ENCODE measurements at regions not wholly inside any gene's neighbourhood (a gene's known extent, or its start where the extent isn't known, plus 50 kb on each side); places are given as distances from the start of the nearest gene placed in this dataset.

DNA sequence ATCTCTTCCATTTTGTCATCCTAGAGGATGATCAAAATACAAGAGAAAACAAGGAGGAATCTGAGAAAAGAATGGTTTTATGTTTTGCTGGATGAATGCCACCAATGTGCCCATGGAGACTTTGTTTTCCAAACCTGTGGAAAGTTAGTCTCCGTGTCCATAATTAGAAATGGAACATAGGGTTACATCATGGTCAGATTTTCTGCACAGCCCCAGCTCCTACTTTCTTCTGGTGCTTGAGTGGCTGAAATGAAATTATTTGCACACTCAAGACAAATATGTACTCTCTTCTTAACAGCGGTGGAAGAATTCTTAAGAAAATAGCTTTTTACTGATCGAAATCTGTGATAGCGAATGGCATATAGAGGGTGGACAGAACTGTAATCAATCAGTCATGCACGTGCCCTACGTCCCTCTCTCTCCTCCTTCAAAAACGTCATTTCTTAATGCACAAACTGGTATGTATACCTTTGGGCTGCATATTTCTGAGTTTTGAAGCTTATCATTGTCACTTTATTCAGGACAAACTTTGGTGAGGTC lies 825.2 kb downstream of the AACS start:
- no peak for DNase-seq (ENCODE audit: low read depth)

DNA sequence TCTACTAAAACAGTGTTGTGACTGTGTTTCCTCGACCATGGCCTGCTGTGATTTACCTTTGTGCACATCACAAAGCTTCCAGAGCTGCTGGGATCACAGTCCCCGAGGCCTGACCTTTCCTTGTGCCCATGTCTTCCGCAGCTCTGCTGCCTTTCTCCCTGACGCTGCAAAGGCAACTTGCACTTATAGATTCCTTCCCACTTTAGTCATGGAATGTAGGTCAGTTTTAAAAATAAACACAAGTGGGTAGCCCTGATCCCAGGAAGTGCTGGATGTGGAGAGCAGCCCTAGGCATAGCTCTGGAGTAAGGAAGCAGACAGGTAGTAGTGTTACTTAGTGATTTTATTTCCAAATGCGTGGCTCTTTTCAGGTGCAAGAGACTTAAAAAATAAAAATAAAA lies 825.7 kb downstream of the AACS start:
- no peak for DNase-seq (ENCODE audit: low read depth)

DNA sequence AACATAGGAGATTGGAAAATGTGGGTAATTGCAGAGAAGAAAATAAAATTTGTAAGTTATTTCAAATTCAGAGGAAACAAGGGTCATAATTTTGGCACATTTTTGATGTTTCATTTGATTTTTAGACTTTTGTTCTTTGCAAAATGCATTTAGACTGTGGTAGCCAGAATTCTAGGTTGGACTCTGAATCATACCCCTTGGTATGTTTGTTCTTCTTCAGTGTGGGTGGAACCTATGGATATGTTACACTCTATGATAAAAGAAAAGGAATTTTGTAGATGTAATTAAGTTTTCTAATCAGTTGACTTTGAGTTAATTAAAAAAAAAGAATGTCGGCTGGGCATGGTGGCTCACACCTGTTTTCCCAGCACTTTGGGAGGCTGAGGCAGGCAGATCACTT lies 827.0 kb downstream of the AACS start:
- no peak for DNase-seq (ENCODE audit: low read depth)

DNA sequence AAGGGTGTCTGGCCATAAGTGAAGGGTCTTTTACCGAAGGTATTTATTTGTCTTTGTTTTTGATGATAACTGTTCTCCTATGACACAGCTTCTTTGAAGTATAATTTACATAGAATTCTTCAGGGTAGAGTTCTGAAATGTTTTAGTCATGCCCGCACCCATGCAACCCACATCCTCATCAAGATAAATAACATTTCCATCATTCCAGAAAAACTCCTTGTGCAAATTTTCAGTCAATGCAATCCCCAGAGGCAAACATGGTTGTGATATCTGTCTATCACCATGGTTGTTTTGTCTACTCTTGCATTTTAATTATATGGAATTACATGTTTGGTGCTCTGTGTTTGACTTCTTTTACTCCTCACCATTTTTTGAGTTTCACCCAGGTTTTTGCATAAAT lies 837.8 kb downstream of the AACS start:
- DNase-seq (ENCODE audit: low read depth) = no peak

DNA sequence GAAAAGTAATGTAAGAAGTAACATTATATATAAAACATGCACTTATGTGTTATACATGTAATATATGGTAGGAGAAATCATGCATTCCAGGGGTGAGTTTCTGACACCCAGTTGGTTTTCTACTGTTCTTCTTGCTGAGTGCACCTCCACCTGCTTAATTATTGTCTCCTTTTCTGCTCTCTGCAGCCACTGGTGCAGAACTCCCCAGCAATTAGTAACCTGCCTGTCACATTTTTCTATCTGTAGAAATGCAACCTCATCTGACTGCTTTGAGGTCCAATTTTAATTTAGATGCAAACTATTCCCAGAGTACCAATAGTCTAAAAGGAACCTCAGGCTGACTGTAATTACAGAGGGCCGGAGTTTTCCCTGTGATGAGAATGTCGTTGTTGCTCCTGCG lies 842.1 kb downstream of the AACS start:
- no peak for DNase-seq (ENCODE audit: low read depth)

DNA sequence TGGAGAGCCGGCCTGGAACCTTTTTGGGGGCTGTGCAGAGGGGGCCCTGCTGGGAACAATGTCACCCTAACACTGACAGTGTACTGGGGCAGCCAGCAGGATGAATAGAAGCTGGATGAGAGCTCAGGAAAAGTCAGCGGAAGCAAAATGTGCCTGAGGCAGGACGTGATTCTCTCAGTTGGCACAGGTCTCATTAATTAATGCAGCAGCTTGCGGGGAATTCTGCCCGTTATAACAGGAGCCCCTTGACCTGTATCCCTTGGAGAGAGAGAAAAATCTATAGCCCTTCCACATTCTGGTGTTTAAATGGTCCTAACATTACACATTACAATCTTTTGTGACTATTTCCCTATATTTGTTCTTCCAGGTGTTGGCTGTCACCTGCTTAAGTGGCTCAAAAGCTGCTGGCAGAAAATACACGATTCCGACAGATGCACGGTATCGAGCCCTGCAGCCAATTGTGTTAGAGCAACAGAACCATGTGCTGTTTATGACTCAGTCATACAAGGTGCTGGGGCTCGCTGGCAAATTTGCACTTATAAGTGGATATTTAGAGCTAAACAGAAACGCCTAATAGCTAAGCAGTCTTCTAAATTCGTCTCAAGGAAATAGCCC lies 854.7 kb downstream of the AACS start:
- no peak for DNase-seq (ENCODE audit: low read depth)

DNA sequence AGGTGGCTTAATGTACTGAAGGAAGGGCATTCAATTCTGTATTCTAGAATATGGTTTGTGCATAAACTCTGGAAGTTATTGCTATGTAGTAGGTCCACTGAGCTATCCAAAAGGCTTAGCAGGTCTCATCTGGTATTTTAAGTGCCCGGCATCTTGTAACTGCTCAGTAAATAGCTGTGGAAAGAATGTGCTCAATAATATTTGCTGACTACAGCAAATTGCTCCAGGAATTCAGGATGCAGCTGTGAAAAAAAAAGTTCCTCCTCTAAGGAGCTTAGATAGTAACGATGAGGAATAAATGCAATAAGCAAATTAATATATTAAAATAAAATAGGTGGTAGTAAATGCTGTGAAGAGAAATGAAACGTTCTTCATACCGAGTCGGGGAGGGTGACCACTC lies 857.1 kb downstream of the AACS start:
- DNase-seq (ENCODE audit: low read depth) = no peak

DNA sequence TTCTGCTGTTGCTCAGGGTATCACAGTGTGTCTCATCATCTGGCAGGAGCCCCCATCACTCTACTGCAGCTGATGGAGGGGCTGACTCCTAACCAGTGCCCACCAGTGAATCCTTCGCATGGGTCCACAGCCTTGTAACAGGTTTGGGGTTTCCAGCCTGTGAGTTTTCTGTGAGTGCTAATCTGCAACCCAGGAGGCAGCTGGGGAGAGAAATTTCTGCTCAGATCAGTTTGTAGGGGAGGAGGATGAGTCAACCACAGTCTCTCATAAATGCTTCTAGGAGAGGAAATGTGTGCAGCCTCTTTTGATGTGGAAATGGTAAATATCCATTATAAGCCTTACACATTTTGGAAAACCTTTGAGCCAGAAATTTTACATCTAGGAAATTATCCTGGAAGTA lies 871.3 kb downstream of the AACS start:
- DNase-seq (ENCODE audit: low read depth) = no peak

DNA sequence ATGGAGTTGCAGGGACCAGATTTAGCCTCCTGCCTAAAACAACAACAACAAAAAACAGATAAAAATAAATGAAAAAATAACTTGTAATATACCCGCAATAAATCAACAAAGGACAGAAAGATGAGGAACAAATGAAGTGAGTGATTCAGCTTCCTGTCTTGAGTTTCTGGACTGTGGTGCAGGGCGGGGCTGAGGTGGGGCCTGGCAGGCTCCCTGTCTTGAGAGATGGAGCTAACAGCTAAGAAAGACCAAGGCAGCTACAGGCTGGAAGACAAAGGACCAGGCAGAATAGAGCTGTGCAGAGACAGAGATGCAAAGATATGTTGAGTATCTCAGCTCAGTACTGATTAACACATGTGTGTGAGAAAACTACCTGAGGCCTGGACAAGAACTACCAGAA lies 879.2 kb downstream of the AACS start:
- no peak for DNase-seq (ENCODE audit: low read depth)

DNA sequence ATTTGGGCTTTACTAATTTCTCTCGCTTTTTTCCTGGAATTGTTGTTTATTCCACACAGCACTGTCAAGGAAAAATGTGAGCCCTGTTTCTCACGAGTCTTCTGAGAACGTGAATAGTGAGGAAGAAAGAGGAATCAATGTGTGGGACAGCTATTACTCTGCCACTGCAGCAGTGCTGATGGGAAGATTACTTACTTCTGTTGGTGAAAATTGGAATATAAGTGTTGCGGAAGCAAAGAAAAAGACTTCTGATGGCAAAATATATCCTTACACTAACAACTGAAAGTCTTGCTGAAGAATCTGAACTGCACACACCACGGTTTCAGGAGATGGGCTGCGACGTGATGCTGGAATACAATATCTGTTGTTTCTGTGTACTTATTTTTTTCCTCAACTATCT lies 884.2 kb downstream of the AACS start:
- no peak for DNase-seq (ENCODE audit: low read depth)

DNA sequence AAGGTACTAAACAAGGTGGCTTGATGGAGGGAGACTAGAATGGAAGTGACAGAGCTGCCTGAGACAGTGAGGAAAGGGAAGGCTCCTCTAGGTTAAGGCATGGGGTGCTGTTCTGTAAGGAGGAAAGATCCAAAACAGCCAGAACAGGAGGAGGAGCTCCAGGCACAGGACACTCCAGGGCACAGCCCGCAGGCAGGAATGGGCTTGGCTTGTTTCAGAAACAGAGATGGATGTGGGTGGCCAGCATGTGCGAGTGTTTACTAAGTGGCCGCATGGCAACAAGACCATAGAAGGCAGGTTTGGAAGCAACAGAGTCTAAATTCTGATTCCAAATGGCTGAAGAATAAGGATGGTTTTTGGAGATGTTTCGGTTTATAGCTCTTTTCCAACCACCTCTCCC lies 889.1 kb downstream of the AACS start:
- no peak for DNase-seq (ENCODE audit: low read depth)

DNA sequence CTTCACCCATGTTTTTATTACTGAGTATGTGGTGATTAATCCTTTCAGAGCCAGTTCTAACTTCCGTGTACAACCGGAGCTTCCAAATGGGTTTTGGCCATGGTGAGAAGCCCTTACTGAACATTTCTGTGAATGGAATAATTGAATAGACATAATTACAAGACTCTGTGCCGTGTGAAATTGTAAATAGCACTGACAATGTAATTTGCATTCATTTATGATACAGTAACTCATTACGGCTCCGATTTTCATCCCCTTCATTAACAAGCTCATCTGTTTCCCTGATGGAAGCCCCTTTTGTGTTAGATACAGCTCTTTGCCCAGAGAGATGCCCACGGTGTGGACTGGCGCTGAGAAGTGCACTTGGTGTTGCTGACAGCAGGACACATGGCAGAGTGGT lies 891.0 kb downstream of the AACS start:
- DNase-seq (ENCODE audit: low read depth) = no peak

DNA sequence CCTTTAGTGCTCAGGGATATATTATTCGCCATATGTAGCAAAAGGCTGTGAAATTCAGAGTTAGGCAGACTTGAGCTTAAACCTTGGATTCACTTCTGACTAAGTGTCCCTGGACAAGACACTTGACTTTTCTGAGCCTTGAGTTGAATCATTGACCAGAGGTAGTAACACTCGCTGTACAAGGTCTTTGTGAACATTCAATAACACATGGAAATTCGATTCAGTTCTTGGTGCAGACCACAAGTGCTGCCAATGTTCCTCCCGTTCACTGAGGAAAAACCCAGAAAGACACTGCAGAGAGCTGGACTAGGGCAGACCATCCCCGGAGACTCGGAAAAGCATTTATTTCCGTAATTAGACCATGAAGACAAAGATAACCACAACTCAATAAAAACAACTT lies 901.4 kb downstream of the AACS start:
- DNase-seq (ENCODE audit: low read depth) = no peak

DNA sequence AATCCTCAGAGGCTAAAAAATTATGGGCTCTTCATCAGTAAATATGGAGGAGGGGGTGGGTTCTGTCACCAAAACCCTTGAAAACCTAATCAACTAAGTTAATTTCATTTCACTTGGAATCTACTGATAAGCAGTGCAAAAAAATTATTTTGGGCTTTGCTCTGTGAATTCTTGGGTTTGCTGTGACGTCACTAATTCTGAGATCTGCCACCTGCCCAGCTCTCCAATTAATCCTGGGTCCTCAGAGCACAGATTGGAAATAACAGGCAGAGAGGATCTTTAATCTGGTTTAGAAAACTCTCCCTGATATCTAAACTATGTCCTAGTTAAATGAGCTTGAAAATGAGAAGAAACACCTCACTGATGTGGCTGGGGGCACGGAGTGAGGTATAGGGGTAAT lies 903.2 kb downstream of the AACS start:
- no peak for DNase-seq (ENCODE audit: low read depth)

DNA sequence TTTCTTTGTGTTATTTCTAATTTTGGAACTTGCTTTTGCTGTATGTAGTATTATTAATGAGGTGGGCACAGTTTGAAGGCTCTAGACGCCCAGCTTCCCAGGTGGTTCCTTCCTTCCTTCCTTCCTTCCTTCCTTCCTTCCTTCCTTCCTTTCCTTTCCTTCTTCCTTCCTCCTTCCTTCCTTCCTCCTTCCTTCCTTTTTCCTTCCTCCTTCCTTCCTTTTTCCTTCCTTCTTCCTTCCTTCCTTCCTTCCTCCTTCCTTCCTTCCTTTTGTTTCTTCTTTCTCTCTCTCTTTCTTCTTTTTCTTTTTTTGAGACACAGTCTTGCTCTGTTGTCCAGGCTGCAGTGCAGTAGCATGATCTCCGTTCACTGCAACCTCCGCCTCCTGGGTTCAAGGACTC lies 906.7 kb downstream of the AACS start:
- DNase-seq (ENCODE audit: low read depth) = no peak

DNA sequence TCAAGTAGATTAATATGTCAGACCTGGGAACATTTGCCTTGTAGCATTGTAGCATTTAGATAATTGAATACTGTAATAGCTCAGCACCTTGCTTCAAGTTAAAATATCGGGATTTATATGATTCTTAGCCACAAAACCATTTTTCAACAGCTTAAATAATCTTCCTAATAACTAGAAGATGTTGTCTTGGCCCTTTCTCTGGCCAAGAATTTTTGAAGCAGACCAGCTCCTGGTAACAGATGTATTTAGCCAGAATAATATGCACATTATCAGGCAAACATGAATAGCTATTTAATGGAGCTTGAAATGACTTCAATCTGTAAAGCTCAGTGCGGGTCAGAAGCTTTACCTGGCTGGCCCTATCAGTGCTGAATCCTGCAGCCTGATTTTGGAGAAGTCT lies 913.1 kb downstream of the AACS start:
- DNase-seq (ENCODE audit: low read depth) = no peak

DNA sequence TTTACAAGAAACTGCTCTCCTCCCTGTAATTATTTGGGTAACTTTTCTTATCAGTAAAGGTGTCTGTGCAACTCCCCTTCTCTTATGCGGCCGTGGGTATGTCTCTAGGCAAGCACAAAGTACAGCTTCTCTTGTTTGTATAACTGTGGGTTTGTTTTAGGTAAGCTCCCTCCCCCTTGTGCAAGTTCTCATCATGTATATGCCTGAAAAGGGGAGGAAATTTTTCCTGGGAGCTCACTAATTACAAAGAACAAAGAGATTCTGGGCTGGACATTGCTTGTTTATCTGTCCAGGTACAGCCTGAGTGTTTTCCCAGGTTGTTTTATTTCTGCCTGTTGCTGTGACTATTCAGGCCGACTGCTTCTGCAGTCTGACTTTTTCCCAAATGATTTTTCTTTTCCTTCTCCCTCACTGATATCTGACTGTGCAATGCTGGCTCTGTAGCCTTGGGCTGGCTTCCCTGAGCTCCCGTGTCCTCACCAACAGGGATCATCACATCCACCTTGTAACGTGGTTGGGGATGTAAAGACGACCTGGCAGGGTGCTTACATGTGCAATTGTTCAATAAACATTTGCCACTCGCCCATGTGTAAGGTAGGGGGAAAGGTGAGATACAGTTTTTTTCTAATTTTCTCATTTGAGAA lies 916.5 kb downstream of the AACS start:
- DNase-seq (ENCODE audit: low read depth) = no peak

DNA sequence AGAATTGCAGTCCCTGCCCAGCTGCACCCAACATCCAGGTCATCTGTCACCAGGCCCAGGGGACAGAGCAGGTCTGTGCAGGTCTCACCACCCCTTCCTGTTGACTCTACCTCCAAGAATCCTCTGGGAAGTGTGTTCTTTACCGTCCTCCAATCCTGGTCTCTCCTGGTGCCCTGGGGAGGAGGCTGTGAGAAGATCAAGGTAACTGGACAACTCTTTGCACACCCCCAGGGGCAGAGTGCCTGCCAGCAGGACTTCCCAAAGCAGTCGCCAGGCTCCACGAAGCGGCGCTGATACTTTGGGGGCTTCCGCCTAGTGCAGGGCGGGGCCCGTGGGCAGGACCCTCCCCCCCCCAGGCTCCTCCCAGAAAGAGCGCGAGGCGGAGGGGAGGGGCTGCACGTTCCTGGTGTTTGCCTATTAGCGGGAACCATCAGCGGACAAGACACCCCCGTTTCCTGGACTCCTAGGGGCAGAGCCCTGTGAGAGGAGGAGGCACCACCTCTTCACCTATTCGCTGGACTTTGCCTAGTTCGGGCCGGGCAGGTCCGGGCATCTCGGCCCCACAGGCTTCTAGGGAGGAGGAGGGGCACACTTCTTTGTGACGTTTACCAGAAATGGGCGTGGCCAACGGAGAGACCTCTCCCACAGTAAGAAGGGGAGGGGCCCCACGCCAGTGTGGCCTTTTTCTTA lies 918.0 kb downstream of the AACS start:
- no peak for DNase-seq (ENCODE audit: low read depth)

DNA sequence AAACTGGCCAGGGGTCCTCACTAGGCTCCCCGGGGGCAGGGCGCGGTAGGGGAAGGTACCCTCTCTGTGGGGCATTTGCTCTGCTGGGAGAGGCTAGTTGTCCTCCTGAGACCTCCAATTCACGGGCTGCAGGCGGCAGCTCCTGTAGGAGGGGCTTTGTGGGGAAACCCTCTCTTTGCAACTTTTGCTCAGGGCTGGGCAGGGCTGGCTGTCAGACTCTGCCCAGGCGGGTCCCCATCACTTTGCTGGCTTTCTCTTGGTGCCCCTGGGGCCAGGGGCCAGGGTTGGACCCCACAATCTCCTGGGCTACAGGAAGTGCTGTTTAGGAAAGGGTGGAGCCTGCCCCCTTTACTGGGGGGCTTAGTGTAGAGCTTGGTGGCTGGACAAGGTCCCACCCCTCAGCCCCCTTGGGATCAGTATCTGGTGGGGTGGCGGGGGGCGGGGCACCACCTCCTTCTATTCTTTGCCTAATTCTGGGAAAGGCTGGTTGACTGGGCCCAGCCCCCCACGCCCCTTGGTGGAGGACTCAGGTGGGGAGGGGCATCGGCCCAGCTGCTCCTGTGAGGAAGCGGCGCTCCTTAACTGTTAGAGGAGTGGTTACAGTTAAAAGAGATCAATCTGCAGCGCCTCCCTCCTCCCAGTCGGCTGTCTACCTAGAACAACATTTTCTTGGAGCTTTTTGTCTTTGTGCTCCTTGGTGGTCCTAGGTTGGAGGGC lies 918.7 kb downstream of the AACS start:
- DNase-seq (ENCODE audit: low read depth) = no peak

DNA sequence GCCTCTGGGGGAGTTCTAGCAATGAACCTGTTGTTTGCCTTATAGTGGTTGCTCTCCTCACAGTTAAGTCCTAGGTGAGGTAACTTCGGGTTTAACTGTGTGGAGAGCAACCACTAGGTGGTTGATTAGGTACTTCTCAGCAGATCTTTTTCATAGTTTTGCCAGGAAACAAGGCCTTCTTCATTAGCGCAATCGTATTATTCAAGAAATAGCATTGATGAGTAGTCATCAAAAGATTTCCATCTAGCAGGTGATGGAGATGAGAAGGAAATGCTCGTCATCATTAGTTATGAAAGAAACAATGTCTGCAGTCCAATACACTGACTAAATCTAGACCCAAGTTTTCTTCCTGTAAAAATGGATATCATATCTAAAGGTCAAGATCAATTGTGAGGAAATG lies 923.3 kb downstream of the AACS start:
- no peak for DNase-seq (ENCODE audit: low read depth)

DNA sequence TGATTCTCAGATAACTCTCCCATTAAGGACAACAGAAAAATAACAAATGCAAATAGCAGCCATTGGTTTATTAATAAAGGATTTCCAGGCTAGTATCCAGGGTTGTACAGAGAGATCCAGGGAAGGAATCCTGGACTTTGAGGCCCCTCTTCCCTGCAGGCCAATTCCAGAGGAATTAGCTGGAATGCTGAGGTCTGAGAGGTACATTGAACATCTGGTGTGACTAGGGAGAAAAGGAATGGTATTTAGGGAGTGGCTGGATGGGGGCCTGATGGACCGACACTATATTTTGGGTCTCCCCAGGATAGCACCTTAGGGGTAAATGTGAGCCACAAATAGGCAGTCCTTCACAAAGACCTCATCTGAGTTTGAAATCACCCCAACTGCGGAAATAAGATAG lies 924.5 kb downstream of the AACS start:
- DNase-seq (ENCODE audit: low read depth) = no peak

DNA sequence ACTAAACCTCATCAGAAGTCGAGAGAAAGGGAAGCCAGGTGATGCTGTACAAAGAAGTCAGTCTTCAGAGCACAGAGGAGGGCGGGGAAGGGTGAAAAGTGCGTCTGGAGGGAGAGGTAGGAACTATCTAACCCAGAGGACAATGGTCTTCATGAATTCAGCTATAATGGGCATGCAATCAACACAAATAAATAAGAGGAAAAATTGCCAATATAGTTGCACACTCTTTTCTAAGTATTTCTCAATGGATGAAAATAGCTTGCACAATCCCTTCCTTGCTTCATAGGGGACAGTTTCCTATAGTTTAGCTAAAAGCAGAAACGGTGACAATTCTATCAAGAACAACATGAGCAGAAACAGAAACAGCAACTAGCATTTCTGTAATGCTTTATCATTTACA lies 931.2 kb downstream of the AACS start:
- no peak for DNase-seq (ENCODE audit: low read depth)

DNA sequence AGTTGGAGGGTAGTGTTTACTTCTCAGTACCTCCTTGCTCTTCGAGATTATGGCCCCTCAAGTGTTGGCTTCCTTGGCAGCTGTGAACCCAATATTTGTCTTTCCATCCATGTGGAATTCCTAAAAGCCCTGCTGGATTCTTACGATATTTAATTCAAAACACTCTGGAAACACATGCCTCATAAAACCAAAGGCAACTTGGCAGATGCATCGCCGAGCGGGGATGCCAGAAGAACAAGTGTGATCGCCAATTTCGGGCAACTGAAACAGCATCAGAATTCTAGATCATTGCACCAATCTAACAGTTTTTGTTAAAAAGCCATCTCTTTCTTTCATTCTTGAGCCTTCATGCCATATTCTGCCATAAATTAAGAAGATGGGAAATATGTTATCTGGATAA lies 934.4 kb downstream of the AACS start:
- no peak for DNase-seq (ENCODE audit: low read depth)

All from HS-27A (cell line).